ENCODE measurements at regions not wholly inside any gene's neighbourhood (a gene's known extent, or its start where the extent isn't known, plus 50 kb on each side); places are given as distances from the start of the nearest gene placed in this dataset.
"Not testable (repeated sequence)": the region's sequence is repeated elsewhere in the genome, so short reads cannot be mapped to it uniquely, and the experiment has no call there.

GRCh38 chr12:107214373-107214773 is 121.0 kb upstream of the CRY1 start:
- TF ChIP-seq TCF4 (CRISPR knock-in tag; IDR thresholded peaks at IDR 0.05; ENCODE audit: borderline replicate concordance); ZFP30 (CRISPR knock-in tag; IDR thresholded peaks at IDR 0.05); CSDC2 (CRISPR knock-in tag; IDR thresholded peaks at IDR 0.05); SNAI2 (CRISPR knock-in tag; IDR thresholded peaks at IDR 0.05); PPARA (CRISPR knock-in tag; IDR thresholded peaks at IDR 0.05; ENCODE audit: borderline replicate concordance): not testable (repeated sequence)
- TF ChIP-seq, protein P1, sequence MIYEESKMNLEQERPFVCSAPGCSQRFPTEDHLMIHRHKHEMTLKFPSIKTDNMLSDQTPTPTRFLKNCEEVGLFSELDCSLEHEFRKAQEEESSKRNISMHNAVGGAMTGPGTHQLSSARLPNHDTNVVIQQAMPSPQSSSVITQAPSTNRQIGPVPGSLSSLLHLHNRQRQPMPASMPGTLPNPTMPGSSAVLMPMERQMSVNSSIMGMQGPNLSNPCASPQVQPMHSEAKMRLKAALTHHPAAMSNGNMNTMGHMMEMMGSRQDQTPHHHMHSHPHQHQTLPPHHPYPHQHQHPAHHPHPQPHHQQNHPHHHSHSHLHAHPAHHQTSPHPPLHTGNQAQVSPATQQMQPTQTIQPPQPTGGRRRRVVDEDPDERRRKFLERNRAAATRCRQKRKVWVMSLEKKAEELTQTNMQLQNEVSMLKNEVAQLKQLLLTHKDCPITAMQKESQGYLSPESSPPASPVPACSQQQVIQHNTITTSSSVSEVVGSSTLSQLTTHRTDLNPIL (CRISPR knock-in tag; IDR thresholded peaks at IDR 0.05; ENCODE audit: low read depth) = not testable (repeated sequence)
